GM18909 (cell line): ENCODE measurements at regions not wholly inside any gene's neighbourhood (a gene's known extent, or its start where the extent isn't known, plus 50 kb on each side); places are given as distances from the start of the nearest gene placed in this dataset.

Experiments
- ATAC-seq: cut with Tn5 transposase; IDR thresholded peaks from one replicate; pipeline ENCODE4 v1.9.1; 2021; ENCODE audit warnings: mild to moderate bottlenecking; ENCODE audit not compliant: unreplicated experiment, poor library complexity

DNA sequence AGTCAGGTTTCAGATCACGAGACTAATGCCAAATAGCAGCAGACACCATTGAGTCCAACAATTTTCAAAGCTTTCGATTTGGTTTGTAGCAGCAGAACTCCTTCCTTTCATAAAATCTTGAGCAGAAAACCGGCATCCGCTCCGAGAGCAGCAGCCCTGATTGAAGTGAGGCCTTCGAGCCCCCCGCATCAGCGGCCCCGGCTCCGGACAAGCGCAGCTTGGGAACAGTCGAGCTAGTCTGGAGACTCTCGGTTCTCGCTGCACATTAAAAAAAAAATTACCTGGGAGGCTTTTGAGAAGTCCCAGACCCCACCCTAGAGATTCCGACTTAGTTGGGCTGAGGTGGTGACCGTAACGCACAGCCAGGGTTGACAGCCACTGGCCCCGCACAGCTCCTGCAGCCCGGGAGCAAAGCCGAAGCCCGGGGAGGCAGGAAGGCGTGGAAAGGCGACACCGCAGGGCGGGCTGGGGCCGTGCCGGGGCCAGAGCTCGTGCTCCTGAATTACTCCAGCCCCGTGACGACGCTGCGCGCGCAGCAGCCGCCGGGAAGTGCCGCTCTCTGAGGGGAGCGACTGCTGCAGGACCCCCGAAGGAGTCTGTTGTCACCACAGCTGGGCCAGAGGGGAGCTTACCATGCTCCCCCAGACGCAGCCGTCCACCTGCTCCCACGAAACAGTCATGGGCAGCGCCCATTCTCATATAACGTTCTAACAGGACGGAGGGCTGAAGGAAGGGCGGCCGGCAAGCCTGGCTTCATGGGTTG is 57.8 kb downstream of the SPATA19 start:
- ATAC-seq: no peak

DNA sequence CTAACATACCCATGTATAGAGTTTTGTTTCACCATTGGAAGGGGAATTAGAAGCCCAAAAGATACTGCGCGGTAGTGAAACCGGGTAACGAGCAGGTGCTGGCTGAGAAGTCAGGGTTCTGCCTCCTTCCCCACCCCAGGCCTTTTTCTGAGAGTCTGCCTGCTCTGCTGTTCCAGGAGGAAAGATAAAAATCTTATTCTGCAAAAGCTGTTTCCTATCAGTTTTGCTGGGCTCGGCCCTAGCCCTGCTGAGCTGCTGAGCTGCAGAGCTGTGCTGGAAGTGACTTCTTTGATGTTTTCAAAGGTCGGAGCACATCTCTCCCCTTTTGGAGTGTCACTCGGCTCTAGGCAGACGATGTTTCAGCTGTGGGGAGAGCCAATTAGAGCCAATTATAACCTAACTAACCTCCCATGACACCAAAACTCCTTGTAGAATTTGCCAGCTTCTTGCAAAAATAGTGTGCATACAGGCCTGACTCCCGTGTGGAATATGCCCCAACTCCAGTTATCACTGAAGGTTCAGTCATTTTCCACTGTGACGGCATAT is 59.4 kb downstream of the SPATA19 start:
- ATAC-seq: no peak

DNA sequence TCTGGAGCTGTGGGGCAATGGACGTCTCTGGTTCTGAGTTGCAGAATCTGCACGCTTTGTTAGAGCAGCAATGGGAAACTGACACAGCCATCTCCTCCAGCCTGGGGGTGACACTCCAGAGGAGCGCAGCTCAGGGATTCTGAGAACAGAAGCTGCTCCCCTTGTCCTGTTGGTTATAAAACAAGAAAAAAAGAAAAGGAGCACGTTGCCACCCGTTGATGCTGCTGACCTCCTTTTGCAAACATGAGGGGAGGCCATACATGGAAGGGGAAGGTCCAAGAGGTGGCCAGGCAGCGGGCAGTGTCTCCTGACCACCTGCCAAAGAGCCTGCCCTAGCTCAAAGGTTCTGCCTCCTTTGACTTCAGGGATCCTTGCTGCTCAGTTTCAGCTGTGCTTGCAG is 61.0 kb downstream of the SPATA19 start:
- no peak for ATAC-seq

DNA sequence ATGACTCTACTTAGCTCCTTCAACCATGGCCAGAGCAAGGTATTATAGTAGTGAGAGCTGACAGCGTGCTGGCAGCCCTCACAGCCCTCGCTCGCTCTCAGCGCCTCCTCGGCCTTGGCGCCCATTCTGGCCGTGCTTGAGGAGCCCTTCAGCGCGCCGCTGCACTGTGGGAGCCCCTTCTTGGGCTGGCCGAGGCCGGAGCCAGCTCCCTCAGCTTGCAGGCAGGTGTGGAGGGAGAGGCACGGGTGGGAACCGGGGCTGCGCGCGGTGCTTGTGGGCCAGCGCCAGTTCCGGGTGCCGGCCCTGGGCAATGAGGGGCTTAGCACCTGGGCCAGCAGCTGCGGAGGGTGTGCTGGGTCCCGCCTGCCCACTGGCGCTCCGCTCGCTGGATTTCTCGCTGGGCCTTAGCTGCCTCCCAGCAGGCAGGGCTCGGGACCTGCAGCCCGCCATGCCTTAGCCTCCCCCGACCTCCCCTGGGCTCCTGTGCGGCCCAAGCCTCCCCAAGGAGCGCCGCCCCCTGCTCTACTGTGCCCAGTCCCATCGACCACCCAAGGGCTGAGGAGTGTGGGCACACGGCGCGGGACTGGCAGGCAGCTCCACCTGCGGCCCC is 63.1 kb downstream of the SPATA19 start:
- ATAC-seq: no peak

DNA sequence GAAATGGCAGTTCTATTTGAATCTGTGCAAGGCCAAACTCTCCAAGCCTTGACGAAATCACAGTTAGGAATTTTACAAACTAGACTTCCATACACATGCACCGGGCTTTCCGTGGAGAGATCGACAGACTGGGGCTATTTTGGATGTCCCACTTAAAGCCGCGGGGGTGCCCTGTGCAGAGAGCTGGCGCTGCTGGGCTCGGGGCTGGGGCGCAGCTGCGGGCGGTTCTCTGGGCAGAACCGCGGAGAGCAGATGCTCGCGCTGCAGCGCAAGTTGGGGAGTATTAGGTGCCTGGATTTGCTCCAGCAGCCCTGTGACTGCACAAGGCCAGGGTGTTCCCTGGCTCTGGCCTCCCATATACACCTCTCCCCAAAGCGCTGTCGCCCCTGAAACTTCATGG is 67.2 kb downstream of the SPATA19 start:
- ATAC-seq: no peak

GRCh38 chr11:133776671-133777367 is 68.5 kb downstream of the SPATA19 start:
- ATAC-seq: no peak

DNA sequence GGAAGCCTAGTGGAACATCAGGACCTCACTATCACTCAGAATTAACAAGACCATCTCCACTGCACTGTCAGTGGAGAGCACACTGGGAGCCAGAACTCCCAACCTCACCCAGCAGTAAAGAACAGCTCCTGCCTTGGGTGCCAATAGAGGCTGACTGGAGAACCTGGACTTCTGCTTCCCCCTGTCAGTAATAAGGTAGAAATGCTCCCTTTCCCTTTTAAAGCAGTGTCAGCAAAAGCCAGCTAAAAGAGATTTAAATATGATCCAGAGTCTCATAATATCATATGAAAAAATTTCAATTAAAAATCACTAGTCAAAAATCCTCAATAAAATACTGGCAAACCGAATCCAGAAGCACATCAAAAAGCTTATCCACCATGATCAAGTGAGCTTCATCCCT is 82.8 kb downstream of the SPATA19 start:
- no peak for ATAC-seq

DNA sequence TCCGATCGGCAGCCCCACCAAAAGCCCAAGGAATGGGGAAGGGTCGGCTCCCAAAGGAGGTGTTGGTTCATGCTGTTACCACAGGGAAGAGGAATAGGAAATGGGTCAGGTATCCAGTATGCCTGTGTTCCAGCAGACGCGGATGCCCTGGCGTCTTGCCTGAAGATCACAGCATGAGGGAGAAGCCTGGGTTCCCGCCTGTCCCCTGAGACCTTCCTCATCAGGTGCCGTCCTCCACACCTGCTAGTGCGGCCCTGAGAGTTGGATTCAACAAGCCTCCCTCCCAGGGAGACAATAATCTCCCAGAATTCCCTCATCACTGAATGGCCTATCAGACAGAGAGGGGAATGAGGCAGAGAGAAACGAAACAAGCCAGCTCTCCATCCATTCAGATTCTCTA is 92.2 kb downstream of the SPATA19 start:
- ATAC-seq: no peak

- ATAC-seq: no peak
Observed at GRCh38 chr11:133749841-133750240, 95.5 kb downstream of the SPATA19 start.

- no peak for ATAC-seq
Observed at GRCh38 chr11:133747409-133747808, 97.9 kb downstream of the SPATA19 start.

GRCh38 chr11:133746663-133747306 is 98.5 kb downstream of the SPATA19 start:
- no peak for ATAC-seq

- ATAC-seq: no peak
Observed at GRCh38 chr11:133745791-133746190, 99.5 kb downstream of the SPATA19 start.

GRCh38 chr11:133742353-133742752 is 103.0 kb downstream of the SPATA19 start:
- ATAC-seq: no peak

DNA sequence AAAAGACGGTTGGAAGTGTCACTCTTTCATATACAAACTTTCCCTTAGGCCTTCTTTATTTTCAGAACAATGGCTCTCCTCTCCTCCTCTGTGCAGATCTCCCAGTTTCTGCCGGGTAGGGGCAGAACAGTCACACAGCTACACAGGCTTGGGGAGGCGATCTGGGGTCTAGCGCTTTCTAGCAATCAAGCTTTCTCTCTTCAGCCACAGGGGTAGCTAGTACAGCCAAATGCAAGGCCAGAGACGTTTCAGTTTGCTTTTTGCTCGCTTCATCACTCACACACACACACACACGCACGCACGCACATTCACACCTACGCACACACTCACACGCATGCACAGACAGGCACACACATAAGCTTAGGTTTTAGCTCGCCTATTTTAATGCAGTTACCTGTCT is 104.3 kb downstream of the SPATA19 start:
- no peak for ATAC-seq

DNA sequence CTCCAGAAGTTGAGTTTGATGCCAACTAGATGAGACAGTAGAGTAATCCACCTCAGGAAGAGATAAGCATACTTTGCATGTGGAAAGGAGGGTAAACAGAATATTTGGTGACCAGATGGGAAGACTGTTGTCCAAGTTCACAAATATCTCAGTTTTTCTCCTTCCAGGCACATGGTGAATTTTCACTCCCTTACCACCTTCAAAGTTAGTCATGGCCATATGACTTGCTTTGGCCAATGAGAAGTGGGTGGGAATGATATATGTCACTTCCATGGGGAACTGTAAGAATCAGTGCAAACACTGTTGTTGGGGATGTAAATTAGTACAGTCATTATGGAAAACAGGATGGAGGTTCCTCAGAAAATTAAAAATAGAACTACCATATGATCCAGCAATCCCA is 105.8 kb downstream of the SPATA19 start:
- no peak for ATAC-seq

DNA sequence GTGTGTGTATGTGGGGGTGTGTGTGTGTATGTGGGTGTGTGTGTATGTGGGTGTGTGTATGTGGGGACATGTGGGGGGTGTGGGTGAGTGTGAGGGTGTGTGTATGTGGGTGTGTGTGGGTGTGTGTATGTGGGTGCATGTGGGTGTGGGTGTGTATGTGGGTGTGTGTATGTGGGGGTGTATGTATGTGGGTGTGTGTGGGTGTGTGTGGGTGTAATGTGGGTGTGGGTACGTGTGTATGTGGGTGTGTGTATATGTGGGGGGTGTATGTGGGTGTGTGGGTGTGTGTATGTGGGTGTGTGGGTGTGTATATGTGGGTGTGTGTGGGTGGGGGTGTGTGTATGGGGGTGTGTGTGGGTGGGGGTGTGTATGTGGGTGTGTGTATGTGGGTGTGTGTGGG is 106.7 kb downstream of the SPATA19 start:
- no peak for ATAC-seq

DNA sequence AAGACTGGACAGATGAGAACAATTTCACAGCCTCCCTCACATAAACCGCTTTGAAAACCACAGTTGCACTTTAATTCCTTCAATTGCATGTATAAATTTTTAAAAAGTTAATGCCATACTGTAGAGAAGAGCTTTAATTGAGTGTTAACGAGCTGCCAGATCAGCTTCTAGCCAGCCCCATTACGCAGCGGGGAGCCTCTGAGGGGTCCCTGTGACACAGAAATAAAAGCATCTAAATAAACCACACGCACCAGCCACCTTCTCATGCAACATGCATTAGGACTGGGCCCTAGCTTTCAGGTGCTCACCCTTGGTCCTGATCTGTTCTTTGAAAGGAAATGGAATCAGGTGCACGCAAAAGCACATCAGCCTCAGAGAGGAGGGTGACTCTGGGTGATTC is 111.7 kb downstream of the SPATA19 start:
- no peak for ATAC-seq

GRCh38 chr11:133732109-133732674 is 113.1 kb downstream of the SPATA19 start:
- no peak for ATAC-seq

GRCh38 chr11:133727774-133728173 is 117.5 kb downstream of the SPATA19 start:
- ATAC-seq: no peak

GRCh38 chr11:133726542-133726941 is 118.8 kb downstream of the SPATA19 start:
- no peak for ATAC-seq
